SK-N-SH (cell line): ENCODE measurements at regions not wholly inside any gene's neighbourhood (a gene's known extent, or its start where the extent isn't known, plus 50 kb on each side); places are given as distances from the start of the nearest gene placed in this dataset.

Experiments used
- CTCF ChIA-PET: fragments of 300-600, 350-600 bp; formaldehyde crosslinking; extraction: SDS; loops from one replicate; lab custom pipeline; 2021; lab: Yijun Ruan, JAX
- POLR2A ChIA-PET: fragments of 350-600 bp; sonication (Branson Sonifier 250); formaldehyde crosslinking; extraction: SDS; loops from one replicate; lab custom pipeline; 2020; ENCODE audit warnings: antibody characterized with exemption, inconsistent platforms; lab: Yijun Ruan, JAX
- DNase-seq: peaks from one replicate; pipeline ENCODE4 v3.0.0; 2012
- H2AFZ ChIP-seq: fragments of 200-600 bp; sonication (generic); 2 replicates; pipeline ENCODE4 v1.8.1; 2016; ENCODE audit warnings: antibody characterized with exemption, mild to moderate bottlenecking, low read depth
- H3F3A ChIP-seq: fragments of 200-600 bp; sonication (generic); replicated peaks from 2 replicates; pipeline ENCODE3; 2016; ENCODE audit warnings: antibody characterized with exemption, mild to moderate bottlenecking; ENCODE audit not compliant: insufficient read depth
- H3K27ac ChIP-seq, 2 experiments: fragments of 200-500 bp in 1 of 2; fragments of 200-600 bp in 1 of 2; sonication (Bioruptor generic) in 1 of 2; sonication (generic), shearing (Covaris generic) in 1 of 2; 2 replicates each; pipeline versions ENCODE4 v1.5.1 to v1.6.1; 2014 to 2016; ENCODE audit warnings: low read depth in 2 of 2, inconsistent platforms in 1 of 2, low read length in 1 of 2, mild to moderate bottlenecking in 1 of 2, mixed read lengths in 1 of 2
- H3K27me3 ChIP-seq: fragments of 200-600 bp; sonication (generic), shearing (Covaris generic); 2 replicates; pipeline ENCODE4 v1.6.1; 2016; ENCODE audit warnings: mixed run types; ENCODE audit not compliant: insufficient read depth
- H3K36me3 ChIP-seq, 2 experiments: fragments of 200-500 bp in 1 of 2; fragments of 200-600 bp in 1 of 2; sonication (Bioruptor generic) in 1 of 2; sonication (generic) in 1 of 2; replicated peaks in 1 of 2; 2 replicates each; pipeline versions ENCODE3 to v1.5.1; 2014 to 2016; ENCODE audit warnings: low read length in 1 of 2, mild to moderate bottlenecking in 1 of 2; ENCODE audit not compliant: insufficient read depth in 2 of 2, control insufficient read depth in 1 of 2
- H3K4me1 ChIP-seq, 2 experiments: fragments of 200-500 bp in 1 of 2; fragments of 200-600 bp in 1 of 2; sonication (Bioruptor generic) in 1 of 2; sonication (generic), shearing (Covaris generic) in 1 of 2; 2 replicates each; pipeline versions ENCODE4 v1.5.1 to v1.6.1; 2014 to 2016; ENCODE audit warnings: low read depth in 1 of 2, low read length in 1 of 2, mixed run types in 1 of 2; ENCODE audit not compliant: insufficient read depth in 2 of 2, control insufficient read depth in 1 of 2
- H3K4me2 ChIP-seq: fragments of 200-600 bp; sonication (generic), shearing (Covaris generic); 2 replicates; pipeline ENCODE4 v1.6.1; 2017; ENCODE audit warnings: mixed run types
- H3K4me3 ChIP-seq, 2 experiments: fragments of 200-500 bp in 1 of 2; fragments of 200-600 bp in 1 of 2; sonication (Bioruptor generic) in 1 of 2; sonication (generic), shearing (Covaris generic) in 1 of 2; 2 replicates each; pipeline versions ENCODE4 v1.5.1 to v1.8.1; 2014 to 2016; ENCODE audit warnings: low read depth in 2 of 2, inconsistent platforms in 1 of 2, low read length in 1 of 2, mild to moderate bottlenecking in 1 of 2, mixed read lengths in 1 of 2, moderate library complexity in 1 of 2
- H3K79me2 ChIP-seq: fragments of 200-600 bp; sonication (generic); 2 replicates; pipeline ENCODE4 v1.8.1; 2017; ENCODE audit warnings: mild to moderate bottlenecking; ENCODE audit not compliant: insufficient read depth
- H3K9ac ChIP-seq: fragments of 200-600 bp; sonication (generic); 2 replicates; pipeline ENCODE4 v1.6.1; 2017; ENCODE audit warnings: mixed run types
- H3K9me2 ChIP-seq: fragments of 200-600 bp; sonication (generic); 2 replicates; pipeline ENCODE4 v1.6.1; 2017; ENCODE audit warnings: mixed run types
- H3K9me3 ChIP-seq: fragments of 200-600 bp; sonication (generic); 2 replicates; pipeline ENCODE4 v1.6.1; 2017; ENCODE audit warnings: mixed run types, mild to moderate bottlenecking, moderate library complexity
- H4K20me1 ChIP-seq: fragments of 200-600 bp; sonication (generic); 2 replicates; pipeline ENCODE4 v1.6.1; 2017; ENCODE audit warnings: mild to moderate bottlenecking, mixed run types; ENCODE audit not compliant: insufficient read depth
- CHD2 ChIP-seq: fragments of 150-350 bp; IDR thresholded peaks from 2 replicates; pipeline ENCODE4 v1.6.1; 2018; ENCODE audit warnings: low read length; ENCODE audit not compliant: partially characterized antibody
- ELF1 ChIP-seq: IDR thresholded peaks from 2 replicates; pipeline ENCODE4 v1.4.0; 2012
- FOXM1 ChIP-seq: IDR thresholded peaks from 2 replicates; pipeline ENCODE4 v1.4.0; 2012; ENCODE audit warnings: low read depth, mild to moderate bottlenecking
- GABPA ChIP-seq: IDR thresholded peaks from 2 replicates; pipeline ENCODE4 v1.4.0; 2012; ENCODE audit warnings: low read depth, mild to moderate bottlenecking
- GATA2 ChIP-seq: sonication (generic); formaldehyde crosslinking; IDR thresholded peaks from 2 replicates; pipeline ENCODE4 v1.5.0; 2020; ENCODE audit warnings: mild to moderate bottlenecking, missing genetic modification reagents
- MEF2A ChIP-seq: IDR thresholded peaks from 2 replicates; pipeline ENCODE4 v1.4.0; 2012; ENCODE audit warnings: low read depth, borderline replicate concordance
- NRF1 ChIP-seq: IDR thresholded peaks from 2 replicates; pipeline ENCODE4 v1.6.1; 2012; ENCODE audit warnings: low read depth, mild to moderate bottlenecking, low read length
- POLR2AphosphoS5 ChIP-seq: IDR thresholded peaks from 2 replicates; pipeline ENCODE4 v1.6.1; 2012; ENCODE audit warnings: low read depth, low read length
- RAD21 ChIP-seq: IDR thresholded peaks from 2 replicates; pipeline ENCODE4 v1.6.1; 2012; ENCODE audit warnings: mild to moderate bottlenecking, low read length
- RCOR1 ChIP-seq: fragments of 150-350 bp; IDR thresholded peaks from 2 replicates; pipeline ENCODE4 v1.6.1; 2017; ENCODE audit warnings: antibody characterized with exemption, low read length
- RFX5 ChIP-seq: IDR thresholded peaks from 2 replicates; pipeline ENCODE4 v1.6.1; 2012; ENCODE audit warnings: mild to moderate bottlenecking, improper control_type of control experiment, low read length
- RXRA ChIP-seq: IDR thresholded peaks from 2 replicates; pipeline ENCODE4 v1.4.0; 2012; ENCODE audit warnings: low read depth, mild to moderate bottlenecking, borderline replicate concordance
- SIN3A ChIP-seq: IDR thresholded peaks from 2 replicates; pipeline ENCODE4 v1.6.1; 2012; ENCODE audit warnings: low read depth, mild to moderate bottlenecking, low read length, moderate library complexity, borderline replicate concordance
- TAF1 ChIP-seq: IDR thresholded peaks from 2 replicates; pipeline ENCODE4 v1.6.1; 2012; ENCODE audit warnings: low read depth, mild to moderate bottlenecking, low read length, moderate library complexity, borderline replicate concordance
- TEAD4 ChIP-seq: IDR thresholded peaks from 2 replicates; pipeline ENCODE4 v1.4.0; 2012; ENCODE audit warnings: mild to moderate bottlenecking, borderline replicate concordance; ENCODE audit not compliant: insufficient read depth
- YY1 ChIP-seq: IDR thresholded peaks from 2 replicates; pipeline ENCODE4 v1.4.0; 2012; ENCODE audit warnings: low read depth, mild to moderate bottlenecking
- WGBS: methylation state at CpG from one replicate; pipeline ENCODE4 v1.1.6; 2017; ENCODE audit warnings: low lambda C conversion rate; 5-methylcytosine and 5-hydroxymethylcytosine counted together
- TF ChIP-seq, protein P1 (sequence below): fragments of 150-350 bp; IDR thresholded peaks from 2 replicates; pipeline ENCODE4 v1.6.1; 2017; ENCODE audit warnings: antibody characterized with exemption, low read length, low read depth, borderline replicate concordance
- TF ChIP-seq, protein P2 (sequence below): fragments of 150-350 bp; IDR thresholded peaks from 2 replicates; pipeline ENCODE4 v1.6.1; 2016; ENCODE audit warnings: mild to moderate bottlenecking, low read depth, low read length
- TF ChIP-seq, protein P3 (sequence below): fragments of 200-600 bp; sonication (generic); IDR thresholded peaks from 2 replicates; pipeline ENCODE4 v1.6.1; 2017; ENCODE audit warnings: antibody characterized with exemption, mild to moderate bottlenecking, moderate library complexity
- TF ChIP-seq, protein P4 (sequence below): IDR thresholded peaks from 2 replicates; pipeline ENCODE4 v1.4.0; 2012; ENCODE audit warnings: low read depth, borderline replicate concordance

DNA sequence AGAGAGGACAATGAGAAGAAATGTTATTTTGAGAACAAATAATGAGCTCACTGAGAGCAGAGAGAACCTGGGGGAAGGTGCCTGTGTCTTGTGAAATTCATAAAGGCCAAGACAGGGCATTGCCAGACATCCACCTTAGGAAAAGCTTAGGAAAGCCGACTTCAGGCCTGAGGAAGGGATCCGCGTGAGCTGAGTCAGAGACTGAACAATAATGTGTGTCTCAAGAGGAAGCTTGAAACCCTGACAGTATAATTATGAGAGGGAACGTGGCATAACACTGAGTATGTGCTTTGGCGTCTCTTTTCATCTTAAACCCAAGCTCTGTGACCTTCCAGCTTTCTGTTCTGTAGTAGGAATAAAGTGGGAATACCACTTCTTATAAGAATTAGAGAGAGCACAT lies 307.2 kb downstream of the ACTR3B start:
- no peaks in the 10 kb centered on the region for H3F3A ChIP-seq
- H3K9me2 ChIP-seq, result no peaks in the 10 kb centered on the region
- CTCF ChIA-PET, result no interaction called here
- no peak overlapping the region for H3K4me2 ChIP-seq
- WGBS, result 15% methylated on average over 5 of the region's 5 CpGs
- no peak for TF ChIP-seq GABPA
- no peak for TF ChIP-seq YY1
- no peak for TF ChIP-seq RCOR1
- TF ChIP-seq CHD2, result no peak
- TF ChIP-seq SIN3A, result no peak
- TF ChIP-seq, protein P1, sequence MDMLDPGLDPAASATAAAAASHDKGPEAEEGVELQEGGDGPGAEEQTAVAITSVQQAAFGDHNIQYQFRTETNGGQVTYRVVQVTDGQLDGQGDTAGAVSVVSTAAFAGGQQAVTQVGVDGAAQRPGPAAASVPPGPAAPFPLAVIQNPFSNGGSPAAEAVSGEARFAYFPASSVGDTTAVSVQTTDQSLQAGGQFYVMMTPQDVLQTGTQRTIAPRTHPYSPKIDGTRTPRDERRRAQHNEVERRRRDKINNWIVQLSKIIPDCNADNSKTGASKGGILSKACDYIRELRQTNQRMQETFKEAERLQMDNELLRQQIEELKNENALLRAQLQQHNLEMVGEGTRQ, result no peak
- TF ChIP-seq RFX5, result no peak
- TF ChIP-seq POLR2AphosphoS5, result no peak
- TF ChIP-seq, protein P2, sequence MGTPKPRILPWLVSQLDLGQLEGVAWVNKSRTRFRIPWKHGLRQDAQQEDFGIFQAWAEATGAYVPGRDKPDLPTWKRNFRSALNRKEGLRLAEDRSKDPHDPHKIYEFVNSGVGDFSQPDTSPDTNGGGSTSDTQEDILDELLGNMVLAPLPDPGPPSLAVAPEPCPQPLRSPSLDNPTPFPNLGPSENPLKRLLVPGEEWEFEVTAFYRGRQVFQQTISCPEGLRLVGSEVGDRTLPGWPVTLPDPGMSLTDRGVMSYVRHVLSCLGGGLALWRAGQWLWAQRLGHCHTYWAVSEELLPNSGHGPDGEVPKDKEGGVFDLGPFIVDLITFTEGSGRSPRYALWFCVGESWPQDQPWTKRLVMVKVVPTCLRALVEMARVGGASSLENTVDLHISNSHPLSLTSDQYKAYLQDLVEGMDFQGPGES, result no peak
- no peak for TF ChIP-seq ELF1
- no peak for TF ChIP-seq TAF1
- TF ChIP-seq, protein P3, sequence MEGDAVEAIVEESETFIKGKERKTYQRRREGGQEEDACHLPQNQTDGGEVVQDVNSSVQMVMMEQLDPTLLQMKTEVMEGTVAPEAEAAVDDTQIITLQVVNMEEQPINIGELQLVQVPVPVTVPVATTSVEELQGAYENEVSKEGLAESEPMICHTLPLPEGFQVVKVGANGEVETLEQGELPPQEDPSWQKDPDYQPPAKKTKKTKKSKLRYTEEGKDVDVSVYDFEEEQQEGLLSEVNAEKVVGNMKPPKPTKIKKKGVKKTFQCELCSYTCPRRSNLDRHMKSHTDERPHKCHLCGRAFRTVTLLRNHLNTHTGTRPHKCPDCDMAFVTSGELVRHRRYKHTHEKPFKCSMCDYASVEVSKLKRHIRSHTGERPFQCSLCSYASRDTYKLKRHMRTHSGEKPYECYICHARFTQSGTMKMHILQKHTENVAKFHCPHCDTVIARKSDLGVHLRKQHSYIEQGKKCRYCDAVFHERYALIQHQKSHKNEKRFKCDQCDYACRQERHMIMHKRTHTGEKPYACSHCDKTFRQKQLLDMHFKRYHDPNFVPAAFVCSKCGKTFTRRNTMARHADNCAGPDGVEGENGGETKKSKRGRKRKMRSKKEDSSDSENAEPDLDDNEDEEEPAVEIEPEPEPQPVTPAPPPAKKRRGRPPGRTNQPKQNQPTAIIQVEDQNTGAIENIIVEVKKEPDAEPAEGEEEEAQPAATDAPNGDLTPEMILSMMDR, result no peak
- no peak for TF ChIP-seq FOXM1
- TF ChIP-seq TEAD4, result no peak
- TF ChIP-seq NRF1, result no peak
- TF ChIP-seq RXRA, result no peak
- TF ChIP-seq, protein P4, sequence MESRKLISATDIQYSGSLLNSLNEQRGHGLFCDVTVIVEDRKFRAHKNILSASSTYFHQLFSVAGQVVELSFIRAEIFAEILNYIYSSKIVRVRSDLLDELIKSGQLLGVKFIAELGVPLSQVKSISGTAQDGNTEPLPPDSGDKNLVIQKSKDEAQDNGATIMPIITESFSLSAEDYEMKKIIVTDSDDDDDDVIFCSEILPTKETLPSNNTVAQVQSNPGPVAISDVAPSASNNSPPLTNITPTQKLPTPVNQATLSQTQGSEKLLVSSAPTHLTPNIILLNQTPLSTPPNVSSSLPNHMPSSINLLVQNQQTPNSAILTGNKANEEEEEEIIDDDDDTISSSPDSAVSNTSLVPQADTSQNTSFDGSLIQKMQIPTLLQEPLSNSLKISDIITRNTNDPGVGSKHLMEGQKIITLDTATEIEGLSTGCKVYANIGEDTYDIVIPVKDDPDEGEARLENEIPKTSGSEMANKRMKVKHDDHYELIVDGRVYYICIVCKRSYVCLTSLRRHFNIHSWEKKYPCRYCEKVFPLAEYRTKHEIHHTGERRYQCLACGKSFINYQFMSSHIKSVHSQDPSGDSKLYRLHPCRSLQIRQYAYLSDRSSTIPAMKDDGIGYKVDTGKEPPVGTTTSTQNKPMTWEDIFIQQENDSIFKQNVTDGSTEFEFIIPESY, result no peak
- TF ChIP-seq RAD21, result no peak
- TF ChIP-seq GATA2 (CRISPR knock-in tag), result no peak
- no peak for TF ChIP-seq MEF2A
- TF ChIP-seq, all 33 proteins: peak for 0
- no peak for DNase-seq
- Histone ChIP-seq H3K9me3 (no peaks in the 10 kb centered on the region), H3K9ac (no peak overlapping the region), H3K27ac (no peak overlapping the region), H3K79me2 (no peaks in the 10 kb centered on the region), H3K4me1 (no peaks in the 10 kb centered on the region), H3K27me3 (no peaks in the 10 kb centered on the region), H2AFZ (no peak overlapping the region), H3K36me3 (no peaks in the 10 kb centered on the region), H4K20me1 (no peaks in the 10 kb centered on the region), H3K4me3 (no peak overlapping the region)
- POLR2A ChIA-PET, result no interaction called here
